HepG2 (cell line): ENCODE measurements at regions not wholly inside any gene's neighbourhood (a gene's known extent, or its start where the extent isn't known, plus 50 kb on each side); places are given as distances from the start of the nearest gene placed in this dataset.

Source experiments
- ATAC-seq: fragments of 200-7000 bp; cut with Tn5 transposase; 3 replicates; pipeline ENCODE4 v1.9.1; 2020; ENCODE audit warnings: mild to moderate bottlenecking, moderate library complexity
- BruUV-seq: library from RNA; stranded (reverse); fragments of 400-500 nt; replicated peaks from 2 replicates; lab custom pipeline; 2021; lab: Mats Ljungman, UMichigan
- CTCF ChIA-PET: fragments of 300-600 bp; formaldehyde crosslinking; extraction: SDS; loops from one replicate; lab custom pipeline; 2021; ENCODE audit warnings: low total read pairs, inconsistent platforms, low intra/inter-chr PET ratio; lab: Yijun Ruan, JAX
- POLR2A ChIA-PET: fragments of 350-600 bp; sonication (Branson Sonifier 250); formaldehyde crosslinking; loops from one replicate; lab custom pipeline; 2020; ENCODE audit warnings: antibody characterized with exemption, inconsistent platforms; lab: Yijun Ruan, JAX
- DNase-seq: peaks from one replicate; pipeline ENCODE4 v3.0.0-alpha.2; 2015; ENCODE audit warnings: low spot score
- FAIRE-seq: peaks from 3 replicates; lab custom pipeline; 2011; peaks lifted over from hg19 to GRCh38; lab: Jason Lieb, UNC
- H2AFZ ChIP-seq: one replicate; pipeline ENCODE4 v1.6.1; 2011; ENCODE audit warnings: low read length, inconsistent platforms
- H3K27ac ChIP-seq: fragments of 300-600 bp; 3 replicates; pipeline ENCODE4 v1.8.0; 2011; ENCODE audit warnings: mixed run types, mild to moderate bottlenecking, mixed read lengths, low read length, inconsistent platforms; ENCODE audit not compliant: insufficient read depth; ENCODE audit errors: extremely low read length
- H3K27me3 ChIP-seq, 2 experiments: fragments of 200-600 bp in 1 of 2; 2 replicates in 1 of 2; 3 replicates in 1 of 2; pipeline versions ENCODE4 v1.6.0 to v1.8.0; 2011; ENCODE audit warnings: low read length in 2 of 2, mild to moderate bottlenecking in 2 of 2, moderate library complexity in 2 of 2, inconsistent platforms in 1 of 2; ENCODE audit not compliant: insufficient read depth in 2 of 2, control insufficient read depth in 1 of 2
- H3K36me3 ChIP-seq, 2 experiments: fragments of 200-600 bp in 1 of 2; replicated peaks in 1 of 2; 2 replicates in 1 of 2; 3 replicates in 1 of 2; pipeline versions ENCODE4 v1.5.1 to v1.8.0; 2011; ENCODE audit warnings: low read length in 2 of 2, inconsistent platforms in 1 of 2; ENCODE audit not compliant: insufficient read depth in 2 of 2, control insufficient read depth in 1 of 2
- H3K4me1 ChIP-seq: 2 replicates; pipeline ENCODE4 v1.5.1; 2012; ENCODE audit warnings: low read length, inconsistent platforms; ENCODE audit not compliant: insufficient read depth
- H3K4me2 ChIP-seq: 2 replicates; pipeline ENCODE4 v1.6.0; 2011; ENCODE audit warnings: low read depth, low read length, inconsistent platforms
- H3K4me3 ChIP-seq, 3 experiments: fragments of 200-600 bp in 1 of 3; sonication (generic), shearing (Covaris generic) in 1 of 3; replicated peaks in 1 of 3; 2 replicates each; pipeline ENCODE4 v1.5.1; 2011 to 2016; ENCODE audit warnings: low read length in 3 of 3, inconsistent platforms in 2 of 3, low read depth in 2 of 3, mild to moderate bottlenecking in 2 of 3, control low read depth in 1 of 3, mixed read lengths in 1 of 3; ENCODE audit not compliant: insufficient read depth in 1 of 3
- H3K79me2 ChIP-seq: one replicate; pipeline ENCODE4 v1.6.1; 2011; ENCODE audit warnings: low read length, inconsistent platforms; ENCODE audit not compliant: insufficient read depth
- H3K9ac ChIP-seq: 2 replicates; pipeline ENCODE4 v1.6.0; 2011; ENCODE audit warnings: mild to moderate bottlenecking, low read depth, low read length, inconsistent platforms; ENCODE audit not compliant: insufficient read depth
- H3K9me3 ChIP-seq: 2 replicates; pipeline ENCODE4 v1.5.1; 2012; ENCODE audit warnings: mild to moderate bottlenecking, low read length
- H4K20me1 ChIP-seq: 2 replicates; pipeline ENCODE4 v1.6.0; 2011; ENCODE audit warnings: inconsistent platforms, mild to moderate bottlenecking, low read length, moderate library complexity; ENCODE audit not compliant: insufficient read depth
- BORCS8-MEF2B ChIP-seq: sonication (generic); formaldehyde crosslinking; IDR thresholded peaks from 2 replicates; pipeline ENCODE4 v1.8.0; 2022; ENCODE audit warnings: mild to moderate bottlenecking, missing genetic modification reagents
- MAFF ChIP-seq: IDR thresholded peaks from 2 replicates; pipeline ENCODE4 v1.6.1; 2011; ENCODE audit warnings: low read depth, low read length, improper control_type of control experiment
- MAFK ChIP-seq, 2 experiments: IDR thresholded peaks in 1 of 2; conservative IDR thresholded peaks in 1 of 2; 2 replicates each; pipeline ENCODE4 v1.6.1; 2011; ENCODE audit warnings: improper control_type of control experiment in 2 of 2, low read length in 2 of 2
- ZFP62 ChIP-seq: sonication (generic); formaldehyde crosslinking; IDR thresholded peaks from 2 replicates; pipeline ENCODE4 v1.4.0; 2020; ENCODE audit warnings: missing genetic modification reagents
- ZNF282 ChIP-seq: fragments of 450-650 bp; IDR thresholded peaks from 2 replicates; pipeline ENCODE4 v1.6.1; 2018; ENCODE audit not compliant: partially characterized antibody
- ZNF292 ChIP-seq: sonication (generic); formaldehyde crosslinking; IDR thresholded peaks from 2 replicates; pipeline ENCODE4 v1.8.1; 2022; ENCODE audit warnings: mild to moderate bottlenecking, low read depth, missing genetic modification reagents, borderline replicate concordance
- ZNF3 ChIP-seq: IDR thresholded peaks from 2 replicates; pipeline ENCODE4 v1.7.0; 2017; ENCODE audit warnings: inconsistent platforms
- WGBS: methylation state at CpG from one replicate; pipeline ENCODE4 v1.1.6; 2017; ENCODE audit warnings: low lambda C conversion rate; 5-methylcytosine and 5-hydroxymethylcytosine counted together
- in situ Hi-C: cut with HindIII; loops from 2 replicates; pipeline ENCODE4 v1.10.0; 2017; ENCODE audit warnings: low pct_unique_long_range_greater_than_20kb; ENCODE audit not compliant: extremely low pct_ligation_motif_present
- intact Hi-C: fragments of 100-400 bp; cut with micrococcal nuclease; formaldehyde crosslinking; loops from one replicate; pipeline ENCODE4 v1.10.0; 2022; ENCODE audit not compliant: unreplicated experiment
- TF ChIP-seq, protein P1 (sequence below): sonication (generic); formaldehyde crosslinking; IDR thresholded peaks from 2 replicates; pipeline ENCODE4 v1.4.0; 2020; ENCODE audit warnings: missing genetic modification reagents, borderline replicate concordance
- TF ChIP-seq, protein P2 (sequence below): sonication (generic); formaldehyde crosslinking; IDR thresholded peaks from 2 replicates; pipeline ENCODE4 v1.9.0; 2022; ENCODE audit warnings: missing genetic modification reagents, mild to moderate bottlenecking, borderline replicate concordance
- TF ChIP-seq, protein P3 (sequence below): sonication (generic); formaldehyde crosslinking; conservative IDR thresholded peaks from 2 replicates; pipeline ENCODE4 v1.5.0; 2020; ENCODE audit warnings: missing genetic modification reagents

DNA sequence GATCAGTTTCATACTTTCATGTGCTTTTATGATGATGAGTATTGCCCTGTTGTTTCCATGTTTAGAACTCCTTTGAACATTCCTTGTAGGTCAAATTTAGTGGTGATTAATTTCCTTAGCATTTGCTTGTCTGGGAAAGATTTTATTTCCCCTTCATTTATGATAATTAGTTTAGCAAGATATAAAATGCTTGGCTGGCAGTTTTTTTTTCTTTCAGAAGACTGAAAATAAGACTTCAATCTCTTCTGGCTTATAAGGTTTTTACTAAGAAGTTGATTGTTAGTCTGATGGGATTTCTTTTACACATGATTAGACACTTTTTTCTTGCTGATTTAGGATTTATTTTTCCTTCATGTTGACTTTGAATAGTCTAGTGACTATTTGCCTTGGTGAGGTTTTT lies 238.9 kb upstream of the ADCY2 start:
- in situ Hi-C loops (no loop called here), intact Hi-C loops (no loop called here)
- no TSS peak for BruUV-seq
- TF ChIP-seq, protein P1, sequence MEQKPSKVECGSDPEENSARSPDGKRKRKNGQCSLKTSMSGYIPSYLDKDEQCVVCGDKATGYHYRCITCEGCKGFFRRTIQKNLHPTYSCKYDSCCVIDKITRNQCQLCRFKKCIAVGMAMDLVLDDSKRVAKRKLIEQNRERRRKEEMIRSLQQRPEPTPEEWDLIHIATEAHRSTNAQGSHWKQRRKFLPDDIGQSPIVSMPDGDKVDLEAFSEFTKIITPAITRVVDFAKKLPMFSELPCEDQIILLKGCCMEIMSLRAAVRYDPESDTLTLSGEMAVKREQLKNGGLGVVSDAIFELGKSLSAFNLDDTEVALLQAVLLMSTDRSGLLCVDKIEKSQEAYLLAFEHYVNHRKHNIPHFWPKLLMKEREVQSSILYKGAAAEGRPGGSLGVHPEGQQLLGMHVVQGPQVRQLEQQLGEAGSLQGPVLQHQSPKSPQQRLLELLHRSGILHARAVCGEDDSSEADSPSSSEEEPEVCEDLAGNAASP (CRISPR knock-in tag), result no peak
- TF ChIP-seq MAFF (peak; percentile 70), MAFK (conservative IDR thresholded peaks at IDR 0.05 in 1 of 2, IDR thresholded peaks at IDR 0.05 in 1 of 2; ENCODE audit: low read length in 2 of 2) (peak; percentile 61 to 81)
- Histone ChIP-seq H3K36me3 (no peaks in the 10 kb centered on the region), H3K9ac (no peak overlapping the region), H2AFZ (no peak overlapping the region), H3K4me2 (no peak overlapping the region), H3K4me3 (no peak overlapping the region), H3K27ac (no peak overlapping the region), H3K4me1 (no peaks in the 10 kb centered on the region), H3K9me3 (peaks cover 32% of the 10 kb centered on the region), H3K27me3 (no peaks in the 10 kb centered on the region; a peak in 1 of 5 replicates), H4K20me1 (no peaks in the 10 kb centered on the region), H3K79me2 (no peaks in the 10 kb centered on the region)
- FAIRE-seq (no peak), DNase-seq (no peak), ATAC-seq (no peak)
- ChIA-PET POLR2A (no interaction called here), CTCF (no interaction called here)

DNA sequence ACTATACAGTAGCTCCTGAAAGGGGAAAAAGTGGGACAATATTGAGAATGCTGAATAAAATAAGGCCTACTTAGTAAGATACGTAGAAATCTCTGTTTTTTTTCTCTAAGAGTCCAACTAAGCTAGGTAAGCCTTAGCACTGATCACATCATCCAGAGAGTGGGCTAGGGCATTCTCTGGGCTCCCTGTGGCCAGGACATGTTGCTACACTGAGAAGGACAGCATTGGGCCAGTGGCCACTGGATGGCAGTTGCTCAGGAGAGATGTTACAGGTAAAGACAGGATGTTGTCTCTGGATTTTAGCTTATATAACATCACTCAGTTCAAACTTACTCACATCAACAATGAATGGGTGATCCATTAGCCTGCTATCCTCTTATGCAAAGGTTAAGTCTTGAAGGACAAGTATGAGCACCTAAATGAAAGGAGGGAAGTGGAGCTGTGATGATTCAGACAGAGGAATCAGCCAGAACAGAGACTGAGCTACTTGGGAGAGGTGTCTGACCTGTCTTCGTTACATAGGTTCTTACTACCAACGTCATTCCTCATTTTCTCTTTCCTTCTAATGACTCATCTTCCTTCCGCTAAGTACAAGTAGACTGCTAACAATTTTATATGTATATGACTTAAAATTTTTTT lies 226.6 kb upstream of the ADCY2 start:
- Histone ChIP-seq H3K79me2 (no peaks in the 10 kb centered on the region), H2AFZ (no peak overlapping the region), H3K36me3 (no peaks in the 10 kb centered on the region), H3K27ac (no peak overlapping the region), H3K9me3 (no peaks in the 10 kb centered on the region), H3K4me2 (no peak overlapping the region), H3K27me3 (no peaks in the 10 kb centered on the region), H3K4me3 (no peak overlapping the region), H3K4me1 (no peaks in the 10 kb centered on the region), H3K9ac (no peak overlapping the region), H4K20me1 (no peaks in the 10 kb centered on the region)
- BruUV-seq, result no TSS peak
- intact Hi-C loops (no loop called here), in situ Hi-C loops (no loop called here)
- no peak for ATAC-seq
- CTCF ChIA-PET, result no interaction called here
- POLR2A ChIA-PET, result no interaction called here
- FAIRE-seq, result no peak
- no peak for DNase-seq
- WGBS, result 27% methylated on average over 4 of the region's 4 CpGs
- TF ChIP-seq ZNF292 (CRISPR knock-in tag) (no peak), ZFP62 (CRISPR knock-in tag) (no peak), ZNF282 (no peak), BORCS8-MEF2B (CRISPR knock-in tag) (no peak), ZNF3 (no peak)
- TF ChIP-seq, protein P2, sequence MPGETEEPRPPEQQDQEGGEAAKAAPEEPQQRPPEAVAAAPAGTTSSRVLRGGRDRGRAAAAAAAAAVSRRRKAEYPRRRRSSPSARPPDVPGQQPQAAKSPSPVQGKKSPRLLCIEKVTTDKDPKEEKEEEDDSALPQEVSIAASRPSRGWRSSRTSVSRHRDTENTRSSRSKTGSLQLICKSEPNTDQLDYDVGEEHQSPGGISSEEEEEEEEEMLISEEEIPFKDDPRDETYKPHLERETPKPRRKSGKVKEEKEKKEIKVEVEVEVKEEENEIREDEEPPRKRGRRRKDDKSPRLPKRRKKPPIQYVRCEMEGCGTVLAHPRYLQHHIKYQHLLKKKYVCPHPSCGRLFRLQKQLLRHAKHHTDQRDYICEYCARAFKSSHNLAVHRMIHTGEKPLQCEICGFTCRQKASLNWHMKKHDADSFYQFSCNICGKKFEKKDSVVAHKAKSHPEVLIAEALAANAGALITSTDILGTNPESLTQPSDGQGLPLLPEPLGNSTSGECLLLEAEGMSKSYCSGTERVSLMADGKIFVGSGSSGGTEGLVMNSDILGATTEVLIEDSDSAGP (CRISPR knock-in tag), result no peak
- TF ChIP-seq, protein P3, sequence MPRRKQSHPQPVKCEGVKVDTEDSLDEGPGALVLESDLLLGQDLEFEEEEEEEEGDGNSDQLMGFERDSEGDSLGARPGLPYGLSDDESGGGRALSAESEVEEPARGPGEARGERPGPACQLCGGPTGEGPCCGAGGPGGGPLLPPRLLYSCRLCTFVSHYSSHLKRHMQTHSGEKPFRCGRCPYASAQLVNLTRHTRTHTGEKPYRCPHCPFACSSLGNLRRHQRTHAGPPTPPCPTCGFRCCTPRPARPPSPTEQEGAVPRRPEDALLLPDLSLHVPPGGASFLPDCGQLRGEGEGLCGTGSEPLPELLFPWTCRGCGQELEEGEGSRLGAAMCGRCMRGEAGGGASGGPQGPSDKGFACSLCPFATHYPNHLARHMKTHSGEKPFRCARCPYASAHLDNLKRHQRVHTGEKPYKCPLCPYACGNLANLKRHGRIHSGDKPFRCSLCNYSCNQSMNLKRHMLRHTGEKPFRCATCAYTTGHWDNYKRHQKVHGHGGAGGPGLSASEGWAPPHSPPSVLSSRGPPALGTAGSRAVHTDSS, result no peak
